RWPE1 (cell line): ENCODE measurements at regions not wholly inside any gene's neighbourhood (a gene's known extent, or its start where the extent isn't known, plus 50 kb on each side); places are given as distances from the start of the nearest gene placed in this dataset.

ENCODE experiments used
- CTCF ChIA-PET: fragments of 350-600 bp; sonication (Branson Sonifier 250); formaldehyde crosslinking; extraction: SDS; loops from one replicate; lab custom pipeline; 2021; lab: Yijun Ruan, JAX
- POLR2A ChIA-PET: fragments of 400-600 bp; formaldehyde crosslinking; extraction: SDS; loops from one replicate; lab custom pipeline; 2020; ENCODE audit warnings: antibody characterized with exemption; ENCODE audit not compliant: low non-redundant PET; lab: Yijun Ruan, JAX
- DNase-seq: peaks from one replicate; pipeline ENCODE4 v3.0.0; 2012; ENCODE audit warnings: low spot score
- H3K27ac ChIP-seq: fragments of 450-650 bp; 2 replicates; pipeline ENCODE4 v1.5.1; 2017
- TF ChIP-seq, protein P1 (sequence below): fragments of 450-650 bp; conservative IDR thresholded peaks from 2 replicates; pipeline ENCODE4 v1.5.1; 2017; ENCODE audit warnings: low read depth, mild to moderate bottlenecking

DNA sequence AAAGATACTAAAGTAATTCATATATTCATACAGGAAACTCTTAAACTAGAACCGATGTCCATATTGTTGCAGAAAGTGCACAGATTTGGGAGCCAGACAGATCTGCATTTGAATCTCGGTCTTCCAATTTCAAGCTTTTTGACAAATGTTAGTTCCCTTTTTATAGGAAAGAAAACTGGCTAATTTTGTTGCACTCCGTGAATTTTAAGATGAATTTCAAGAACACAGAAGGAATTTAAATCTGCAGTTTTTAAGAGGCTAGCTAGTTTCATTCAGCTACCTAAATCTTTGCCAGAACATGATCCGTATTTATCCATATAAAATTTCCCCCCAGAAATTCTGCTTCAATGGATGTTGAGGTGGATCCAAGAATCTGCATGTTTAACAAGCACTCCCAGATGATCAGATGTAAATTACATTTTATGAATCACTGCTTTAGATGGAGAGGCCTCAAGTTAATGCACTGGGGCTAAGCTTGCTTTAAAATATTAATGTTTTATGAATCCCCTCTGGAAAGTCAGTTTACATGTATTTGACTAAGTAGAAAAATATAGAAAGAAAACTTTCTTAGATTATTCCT, 1296.3 kb upstream of the CADM2 start:
- no peak overlapping the region for H3K27ac ChIP-seq
- CTCF ChIA-PET: no interaction called here
- no peak for DNase-seq
- POLR2A ChIA-PET: no interaction called here
- TF ChIP-seq, protein P1, sequence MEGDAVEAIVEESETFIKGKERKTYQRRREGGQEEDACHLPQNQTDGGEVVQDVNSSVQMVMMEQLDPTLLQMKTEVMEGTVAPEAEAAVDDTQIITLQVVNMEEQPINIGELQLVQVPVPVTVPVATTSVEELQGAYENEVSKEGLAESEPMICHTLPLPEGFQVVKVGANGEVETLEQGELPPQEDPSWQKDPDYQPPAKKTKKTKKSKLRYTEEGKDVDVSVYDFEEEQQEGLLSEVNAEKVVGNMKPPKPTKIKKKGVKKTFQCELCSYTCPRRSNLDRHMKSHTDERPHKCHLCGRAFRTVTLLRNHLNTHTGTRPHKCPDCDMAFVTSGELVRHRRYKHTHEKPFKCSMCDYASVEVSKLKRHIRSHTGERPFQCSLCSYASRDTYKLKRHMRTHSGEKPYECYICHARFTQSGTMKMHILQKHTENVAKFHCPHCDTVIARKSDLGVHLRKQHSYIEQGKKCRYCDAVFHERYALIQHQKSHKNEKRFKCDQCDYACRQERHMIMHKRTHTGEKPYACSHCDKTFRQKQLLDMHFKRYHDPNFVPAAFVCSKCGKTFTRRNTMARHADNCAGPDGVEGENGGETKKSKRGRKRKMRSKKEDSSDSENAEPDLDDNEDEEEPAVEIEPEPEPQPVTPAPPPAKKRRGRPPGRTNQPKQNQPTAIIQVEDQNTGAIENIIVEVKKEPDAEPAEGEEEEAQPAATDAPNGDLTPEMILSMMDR: no peak

GRCh38 chr3:83670416-83670815, 1288.4 kb upstream of the CADM2 start:
- no peak overlapping the region for H3K27ac ChIP-seq
- ChIA-PET CTCF (no interaction called here), POLR2A (no interaction called here)
- no peak for DNase-seq
- TF ChIP-seq, protein P1: no peak

GRCh38 chr3:83683937-83684598, 1274.7 kb upstream of the CADM2 start:
- no peak for DNase-seq
- ChIA-PET POLR2A (no interaction called here), CTCF (no interaction called here)
- H3K27ac ChIP-seq: no peak overlapping the region
- TF ChIP-seq, protein P1: no peak

- no peak overlapping the region for H3K27ac ChIP-seq
- ChIA-PET POLR2A (no interaction called here), CTCF (no interaction called here)
- DNase-seq: no peak
- TF ChIP-seq, protein P1: no peak
These were observed 1252.1 kb upstream of the CADM2 start for GRCh38 chr3:83706669-83707068.

- H3K27ac ChIP-seq: no peak overlapping the region
- POLR2A ChIA-PET: no interaction called here
- TF ChIP-seq, protein P1: no peak
- CTCF ChIA-PET: no interaction called here
- no peak for DNase-seq
These were observed 1243.5 kb upstream of the CADM2 start for GRCh38 chr3:83715307-83715706.

DNA sequence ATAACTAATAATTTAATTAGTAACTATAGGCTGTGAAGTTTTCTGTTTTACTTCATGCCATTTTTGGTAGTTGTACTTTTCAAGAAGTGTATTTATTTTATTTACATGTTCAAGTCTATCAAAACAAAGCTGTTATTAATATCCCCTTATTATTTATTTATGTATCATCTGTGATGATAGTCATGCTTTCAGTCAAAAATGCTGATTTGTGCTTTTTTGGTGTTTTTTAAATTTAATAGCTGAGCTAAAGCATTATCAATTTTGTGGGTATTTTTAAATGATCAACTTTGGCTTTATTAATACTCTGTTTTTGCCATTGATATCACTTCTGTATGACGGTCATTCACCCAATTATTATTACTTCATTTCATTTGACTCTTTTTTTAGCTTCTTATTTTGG, 1229.2 kb upstream of the CADM2 start:
- POLR2A ChIA-PET: no interaction called here
- CTCF ChIA-PET: no interaction called here
- no peak for DNase-seq

More for the DNA sequence above, 1229.2 kb upstream of the CADM2 start:
- no peak overlapping the region for H3K27ac ChIP-seq
- TF ChIP-seq, protein P1: no peak
